ENCODE measurements at regions not wholly inside any gene's neighbourhood (a gene's known extent, or its start where the extent isn't known, plus 50 kb on each side); places are given as distances from the start of the nearest gene placed in this dataset.

- DNase-seq (ENCODE audit: low spot score) = no peak
Observed at GRCh38 chr9:16312962-16313546, 557.4 kb downstream of the BNC2 start.

- DNase-seq (ENCODE audit: low spot score) = no peak
Observed at GRCh38 chr9:16314476-16314875, 556.0 kb downstream of the BNC2 start.

DNA sequence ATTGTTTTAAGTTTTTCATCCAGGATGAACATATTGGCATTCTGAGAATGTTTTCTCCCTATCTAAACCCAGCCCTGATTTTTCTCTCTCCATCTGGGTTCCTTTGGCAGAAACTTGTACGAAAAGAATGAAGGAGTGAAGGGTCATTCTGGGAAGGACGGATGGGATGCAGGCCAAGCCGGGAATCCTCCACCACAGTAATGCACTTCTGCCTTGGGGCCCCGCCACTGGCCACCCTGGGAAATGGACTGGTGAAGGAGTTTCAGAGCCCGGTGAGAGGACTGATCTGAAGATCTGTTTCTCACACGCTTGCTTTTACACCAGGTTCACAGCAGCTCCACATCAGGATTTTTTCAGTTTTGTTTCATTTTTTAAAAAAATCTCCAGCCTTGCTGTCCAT lies 554.8 kb downstream of the BNC2 start:
- no peak for DNase-seq (ENCODE audit: low spot score)

- DNase-seq (ENCODE audit: low spot score) = no peak
Observed at GRCh38 chr9:16316456-16316855, 554.0 kb downstream of the BNC2 start.

DNA sequence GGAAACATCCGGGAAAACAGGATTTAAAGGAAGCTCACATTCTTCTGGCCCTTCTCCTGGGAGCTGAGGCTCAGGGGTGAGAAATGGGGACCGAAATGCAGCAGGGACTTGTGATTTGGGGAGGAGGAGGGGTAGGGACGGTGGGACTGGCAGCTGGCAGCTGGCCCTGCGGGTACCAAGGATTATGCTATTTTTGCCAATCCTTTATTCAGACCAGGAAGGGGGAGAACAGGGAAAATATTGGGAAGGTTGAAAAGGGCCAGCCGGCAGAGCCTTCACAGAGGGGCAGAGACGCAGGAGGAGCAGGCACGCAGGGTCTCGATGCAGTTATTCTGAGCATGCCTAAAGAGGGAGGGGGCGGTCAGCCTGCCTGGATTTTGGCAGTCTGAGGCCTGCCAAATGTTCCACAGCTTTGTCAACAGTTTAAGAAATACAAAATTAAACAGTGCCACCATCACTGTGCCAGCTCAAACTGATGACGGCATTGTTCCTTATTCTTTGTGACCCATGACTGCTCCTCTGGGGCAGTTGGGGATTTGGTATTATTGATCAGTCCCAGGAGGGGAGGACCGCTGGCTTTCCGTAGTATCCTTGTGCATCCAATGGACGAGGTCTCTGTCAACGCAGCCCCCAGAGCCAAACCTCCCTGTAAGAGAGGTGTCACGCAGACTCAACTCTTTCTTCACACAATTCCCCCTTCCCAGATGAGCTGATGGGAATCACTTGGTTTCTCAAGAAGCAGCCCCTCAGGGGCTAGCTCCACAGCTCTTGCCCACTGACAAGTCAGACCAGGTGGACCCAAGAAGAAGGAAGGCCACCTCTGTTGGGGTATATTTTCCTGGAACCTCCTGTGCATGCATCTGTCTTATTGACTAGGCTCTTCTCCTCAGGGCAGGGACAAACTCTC lies 553.3 kb downstream of the BNC2 start:
- peak; percentile 48 for DNase-seq (ENCODE audit: low spot score)

DNA sequence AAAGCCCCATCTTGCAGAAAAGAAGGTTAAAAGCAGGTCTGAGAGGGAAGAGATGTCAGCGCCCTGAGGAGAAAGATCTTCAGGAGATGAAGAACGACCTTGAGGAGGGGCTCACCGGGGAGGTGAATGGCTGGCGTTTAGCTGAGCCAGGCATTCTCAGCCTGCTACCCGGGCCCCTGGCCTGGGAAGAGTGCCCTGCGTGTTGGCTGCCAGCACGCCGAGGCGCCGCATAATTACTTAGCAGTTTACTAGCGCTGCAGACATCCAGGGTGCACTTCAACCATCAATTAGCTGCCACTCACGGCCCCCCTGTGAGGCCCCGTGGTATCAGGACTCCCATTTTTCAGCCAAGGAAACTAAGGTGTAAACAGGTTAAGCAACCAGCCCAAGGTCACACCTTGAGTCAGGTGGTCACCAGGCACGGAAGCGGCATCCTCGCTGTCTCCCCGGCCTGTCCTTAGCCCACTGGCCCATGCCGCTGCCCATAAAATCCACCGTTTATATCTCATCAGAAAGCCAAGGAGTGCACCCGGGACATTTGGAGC lies 551.9 kb downstream of the BNC2 start:
- peak; percentile 65 for DNase-seq (ENCODE audit: low spot score)

DNA sequence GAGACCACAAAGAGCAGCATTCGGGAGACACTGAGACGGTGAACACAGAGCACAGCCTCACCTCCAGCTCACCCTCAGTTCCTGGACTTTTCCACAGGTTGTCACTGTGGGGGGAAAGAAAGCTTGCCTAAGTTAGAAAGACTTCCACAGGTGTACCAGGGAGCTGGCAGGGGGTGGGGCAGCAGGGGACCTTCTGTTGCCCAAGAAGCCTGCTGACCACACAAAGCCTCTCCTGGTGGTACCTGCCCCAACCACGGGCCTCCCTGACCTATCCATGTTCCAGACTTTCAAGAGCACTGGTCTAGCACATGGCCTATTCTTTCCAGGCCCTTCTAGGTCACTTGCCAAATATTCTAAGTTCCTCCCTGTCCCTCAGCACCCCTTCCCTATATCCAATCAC lies 550.8 kb downstream of the BNC2 start:
- no peak for DNase-seq (ENCODE audit: low spot score)

DNA sequence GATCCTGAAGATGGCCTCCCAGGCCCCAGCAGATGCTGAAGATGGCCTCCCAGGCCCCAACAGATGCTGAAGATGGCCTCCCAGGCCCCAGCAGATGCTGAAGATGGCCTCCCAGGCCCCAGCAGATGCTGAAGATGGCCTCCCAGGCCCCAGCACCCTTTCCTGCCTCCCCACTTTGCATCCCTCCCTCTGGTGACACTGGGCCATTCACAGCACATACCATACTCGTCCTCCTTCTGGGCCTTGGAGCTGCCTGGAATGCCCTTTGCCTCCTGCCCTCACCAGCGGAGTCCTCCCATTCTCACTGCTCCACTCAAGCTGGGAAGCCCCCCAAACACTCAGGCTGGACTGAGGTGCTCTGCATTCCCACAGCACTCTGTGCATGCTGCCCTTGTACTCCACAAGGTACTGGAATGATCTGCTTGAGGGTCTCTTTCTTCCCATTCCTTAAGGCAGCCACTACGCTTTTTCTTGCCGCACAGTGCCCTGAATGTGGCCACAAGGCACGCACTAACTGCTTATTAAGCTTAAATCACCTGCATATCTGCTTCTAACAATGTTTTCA lies 550.0 kb downstream of the BNC2 start:
- no peak for DNase-seq (ENCODE audit: low spot score)

DNA sequence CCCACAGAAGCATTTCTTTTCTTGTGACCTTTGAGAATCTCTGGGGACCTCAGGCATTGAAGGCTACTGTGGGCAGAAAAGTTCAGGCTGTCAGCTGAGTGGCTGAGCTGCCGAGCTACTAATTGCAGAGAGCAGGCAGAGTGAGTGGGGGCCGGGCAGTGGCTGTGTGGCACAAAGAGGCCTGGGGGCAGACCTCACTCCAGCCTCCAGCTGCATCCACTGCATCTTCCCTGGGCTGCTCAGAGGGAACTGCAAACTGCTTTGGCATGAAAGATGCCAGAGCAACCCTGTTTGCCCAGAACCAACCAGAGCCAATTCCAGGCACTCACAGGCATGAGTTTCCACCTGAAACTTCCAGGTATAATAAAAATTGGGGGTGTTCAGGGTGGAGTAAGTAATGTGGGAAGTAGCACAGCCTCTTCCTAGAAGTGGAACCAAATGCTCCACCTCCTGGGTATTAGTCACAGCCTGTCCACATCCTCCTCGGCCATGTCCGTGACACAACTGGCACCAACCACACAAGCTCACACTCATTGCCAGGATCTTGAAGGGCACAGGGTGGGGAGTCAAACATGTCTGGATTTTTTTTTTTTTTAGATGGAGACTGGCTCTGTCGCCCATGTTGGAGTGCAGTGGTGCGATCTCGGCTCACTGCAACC lies 548.9 kb downstream of the BNC2 start:
- DNase-seq (ENCODE audit: low spot score) = no peak

GRCh38 chr9:16322849-16323248 lies 547.6 kb downstream of the BNC2 start:
- DNase-seq (ENCODE audit: low spot score) = no peak

DNA sequence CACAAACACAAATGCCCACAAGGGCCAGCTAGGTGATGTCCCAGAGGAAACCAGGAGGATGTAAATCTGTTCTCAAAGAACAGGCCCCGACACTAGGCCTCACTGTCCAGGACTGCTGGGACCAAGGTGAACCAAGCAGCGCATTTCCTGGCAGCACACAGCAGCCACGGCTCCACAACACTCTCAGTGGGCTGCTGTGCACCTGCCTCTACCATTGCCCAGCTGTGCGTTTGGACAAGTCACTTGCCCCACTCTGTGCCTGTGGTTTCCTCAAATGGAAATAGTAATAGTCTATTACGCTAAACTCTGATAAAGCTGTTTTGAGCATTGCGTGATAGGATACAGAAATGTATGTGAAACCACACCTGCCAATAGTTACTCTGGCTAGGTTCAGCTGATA lies 544.5 kb downstream of the BNC2 start:
- no peak for DNase-seq (ENCODE audit: low spot score)

DNA sequence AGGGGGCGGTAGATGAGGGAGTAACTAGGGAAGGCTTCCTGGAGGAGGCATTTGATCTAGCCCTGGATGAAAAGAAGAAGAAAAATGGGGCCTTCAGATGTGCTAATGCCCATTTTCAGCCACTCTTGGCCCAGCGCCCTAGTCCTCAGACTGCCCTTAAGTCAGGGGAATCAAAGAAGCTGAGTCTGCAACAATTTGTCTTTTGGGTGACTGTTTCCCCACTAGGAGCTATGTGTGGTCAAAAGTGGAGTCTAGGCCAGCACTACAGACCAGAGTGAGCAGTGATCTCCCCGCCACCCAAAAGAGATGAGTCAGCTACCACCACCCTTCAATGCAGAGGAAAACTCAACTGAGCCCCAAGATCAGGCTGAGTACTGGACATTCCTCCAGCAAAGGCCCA lies 542.1 kb downstream of the BNC2 start:
- no peak for DNase-seq (ENCODE audit: low spot score)

GRCh38 chr9:16329671-16330113 lies 540.8 kb downstream of the BNC2 start:
- DNase-seq (ENCODE audit: low spot score) = no peak

DNA sequence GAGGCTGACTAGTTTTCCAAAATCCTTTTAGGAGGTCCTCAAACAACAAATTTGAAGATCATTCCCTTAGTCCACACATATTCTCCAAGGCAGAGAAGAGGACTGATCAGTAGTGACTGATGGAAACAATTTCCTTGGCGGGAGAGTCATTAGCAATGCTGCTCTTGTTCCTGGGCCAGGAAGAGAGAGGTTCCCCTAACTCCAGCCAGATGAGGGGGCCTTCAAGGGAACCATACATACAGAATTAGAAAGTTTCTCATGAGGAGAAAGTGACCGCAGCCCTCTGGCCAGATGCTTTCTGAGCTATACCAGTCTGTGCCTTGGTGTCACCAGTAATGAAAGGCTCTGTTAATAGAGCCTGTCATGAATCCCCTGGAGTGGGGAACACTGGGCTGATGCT lies 539.4 kb downstream of the BNC2 start:
- DNase-seq (ENCODE audit: low spot score) = no peak

- DNase-seq (ENCODE audit: low spot score) = no peak
Observed at GRCh38 chr9:16331527-16331926, 538.9 kb downstream of the BNC2 start.

- DNase-seq (ENCODE audit: low spot score) = no peak
Observed at GRCh38 chr9:16333691-16334090, 536.8 kb downstream of the BNC2 start.

- no peak for DNase-seq (ENCODE audit: low spot score)
Observed at GRCh38 chr9:16335788-16336580, 534.5 kb downstream of the BNC2 start.

DNA sequence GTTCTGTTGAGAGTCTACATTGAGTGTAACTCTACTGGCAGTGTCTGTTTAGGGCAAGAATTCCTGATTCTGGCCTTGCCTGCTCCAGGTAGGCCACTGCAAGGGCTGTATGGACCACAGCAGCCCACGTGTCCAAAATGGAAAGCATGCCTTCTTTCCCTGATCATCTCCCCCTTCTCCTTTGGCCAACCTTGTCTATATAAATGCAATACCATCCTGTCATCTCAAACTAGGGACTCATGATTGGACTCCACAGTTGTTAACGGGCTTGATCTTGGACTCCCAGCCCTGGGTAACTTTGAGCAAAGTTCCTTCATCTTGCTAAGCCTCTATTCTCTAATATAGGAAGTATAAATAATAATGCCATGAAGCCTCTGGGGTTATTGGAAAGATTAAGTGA lies 533.6 kb downstream of the BNC2 start:
- DNase-seq (ENCODE audit: low spot score) = no peak

DNA sequence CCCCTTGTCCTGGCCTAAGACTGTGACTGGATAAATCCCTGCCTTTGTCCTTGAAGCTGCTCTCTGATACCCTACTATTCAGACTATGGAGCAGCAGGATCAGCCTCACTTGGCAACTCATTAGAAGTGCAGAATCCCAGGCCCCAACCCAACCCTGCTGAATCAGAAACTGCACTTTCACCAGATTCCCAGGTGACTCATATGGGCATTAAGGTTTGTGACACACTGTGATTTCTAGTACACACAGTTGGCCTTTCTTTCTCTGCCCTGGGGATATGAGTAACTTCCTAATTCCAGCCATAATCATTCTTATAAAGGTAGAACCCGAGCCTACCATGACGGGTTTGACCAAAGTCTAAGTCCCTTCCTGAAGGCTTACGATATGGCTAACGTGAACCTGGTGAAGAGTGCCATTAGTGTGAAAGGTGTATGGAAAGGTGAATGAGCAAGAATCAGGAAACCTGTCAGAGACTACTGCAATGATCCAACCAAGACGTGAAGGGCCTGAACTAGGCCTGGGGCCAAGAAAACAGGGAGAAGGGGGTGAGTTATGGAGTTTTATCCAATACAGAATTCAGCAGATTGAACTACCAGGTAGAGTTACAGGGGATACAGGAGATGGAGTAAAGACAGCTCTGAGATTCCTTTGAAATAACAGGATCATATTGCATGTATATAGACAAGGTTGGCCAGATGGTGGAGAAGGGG lies 533.0 kb downstream of the BNC2 start:
- no peak for DNase-seq (ENCODE audit: low spot score)

DNA sequence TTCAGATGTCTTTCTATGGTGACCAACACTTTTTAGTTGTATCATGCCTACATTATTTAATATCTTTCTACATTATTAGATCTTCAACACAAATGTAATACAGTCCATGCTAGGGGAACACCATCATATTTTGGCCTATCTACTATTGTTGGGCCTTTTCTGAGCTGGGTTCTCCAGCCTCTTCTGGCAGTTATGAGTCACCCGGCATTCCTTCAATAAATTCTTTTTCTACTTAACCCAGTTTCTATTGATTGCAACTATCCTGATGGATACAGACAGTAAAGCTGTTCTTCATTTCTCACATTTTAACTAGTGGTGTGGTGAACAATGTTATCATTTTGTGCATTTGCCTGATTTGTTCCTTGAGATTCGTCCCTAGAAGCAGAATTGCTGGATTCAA lies 529.3 kb downstream of the BNC2 start:
- no peak for DNase-seq (ENCODE audit: low spot score)
